HG03571 (cell line): ENCODE measurements at regions not wholly inside any gene's neighbourhood (a gene's known extent, or its start where the extent isn't known, plus 50 kb on each side); places are given as distances from the start of the nearest gene placed in this dataset.
"Not testable (repeated sequence)": the region's sequence is repeated elsewhere in the genome, so short reads cannot be mapped to it uniquely, and the experiment has no call there.

ENCODE experiments used
- ATAC-seq: cut with Tn5 transposase; IDR thresholded peaks from one replicate; pipeline ENCODE4 v1.9.1; 2021; ENCODE audit not compliant: unreplicated experiment

- ATAC-seq, result no peak
Measured at GRCh38 chr18:38572554-38573111, 1007.0 kb upstream of the CELF4 start.

GRCh38 chr18:38571651-38572050 lies 1006.1 kb upstream of the CELF4 start:
- ATAC-seq, result no peak

GRCh38 chr18:38565513-38565912 lies 999.9 kb upstream of the CELF4 start:
- ATAC-seq, result no peak

GRCh38 chr18:38563396-38563980 lies 997.9 kb upstream of the CELF4 start:
- no peak for ATAC-seq

GRCh38 chr18:38557006-38557405 lies 991.4 kb upstream of the CELF4 start:
- no peak for ATAC-seq

GRCh38 chr18:38552732-38553321 lies 987.2 kb upstream of the CELF4 start:
- ATAC-seq, result no peak

- ATAC-seq, result no peak
Measured at GRCh38 chr18:38551881-38552280, 986.3 kb upstream of the CELF4 start.

GRCh38 chr18:38545071-38545470 lies 979.5 kb upstream of the CELF4 start:
- no peak for ATAC-seq

- ATAC-seq, result no peak
Measured at GRCh38 chr18:38539856-38540255, 974.3 kb upstream of the CELF4 start.

GRCh38 chr18:38539371-38539770 lies 973.8 kb upstream of the CELF4 start:
- ATAC-seq, result no peak

- no peak for ATAC-seq
Measured at GRCh38 chr18:38534073-38534472, 968.5 kb upstream of the CELF4 start.

GRCh38 chr18:38526922-38527321 lies 961.3 kb upstream of the CELF4 start:
- no peak for ATAC-seq

- ATAC-seq, result no peak
Measured at GRCh38 chr18:38525039-38525438, 959.4 kb upstream of the CELF4 start.

- no peak for ATAC-seq
Measured at GRCh38 chr18:38520786-38521185, 955.2 kb upstream of the CELF4 start.

- no peak for ATAC-seq
Measured at GRCh38 chr18:38502539-38502938, 936.9 kb upstream of the CELF4 start.

GRCh38 chr18:38497266-38497665 lies 931.7 kb upstream of the CELF4 start:
- ATAC-seq, result no peak

- ATAC-seq, result no peak
Measured at GRCh38 chr18:38496222-38496793, 930.7 kb upstream of the CELF4 start.

GRCh38 chr18:38494065-38494464 lies 928.5 kb upstream of the CELF4 start:
- no peak for ATAC-seq

- no peak for ATAC-seq
Measured at GRCh38 chr18:38491195-38491594, 925.6 kb upstream of the CELF4 start.

GRCh38 chr18:38489721-38490120 lies 924.1 kb upstream of the CELF4 start:
- not testable (repeated sequence) for ATAC-seq

- ATAC-seq, result no peak
Measured at GRCh38 chr18:38487521-38487920, 921.9 kb upstream of the CELF4 start.

- no peak for ATAC-seq
Measured at GRCh38 chr18:38483326-38483725, 917.7 kb upstream of the CELF4 start.
